ENCODE measurements at regions not wholly inside any gene's neighbourhood (a gene's known extent, or its start where the extent isn't known, plus 50 kb on each side); places are given as distances from the start of the nearest gene placed in this dataset.
A peak's percentile ranks its signal among the peaks of the same experiment; 100 is the strongest.

DNA sequence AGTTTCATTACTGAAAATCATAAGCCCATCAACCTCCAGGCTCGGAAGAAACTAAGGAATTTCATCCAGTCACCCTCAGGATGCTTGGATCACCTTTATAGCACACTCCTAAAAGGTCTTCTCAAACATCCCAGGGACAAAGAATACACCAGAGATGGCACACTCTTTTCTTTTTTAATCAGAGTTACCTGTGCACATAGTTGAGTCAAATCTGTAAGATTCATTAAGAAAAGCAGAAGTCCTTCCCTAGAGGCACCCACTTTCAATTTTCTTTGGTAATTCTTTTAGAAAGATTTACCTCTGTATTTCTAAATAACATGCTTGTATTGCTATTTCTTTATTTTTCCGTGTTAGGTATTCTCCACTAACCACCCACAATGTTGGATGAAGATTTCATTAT, 50.6 kb upstream of the IL6 start:
- ATAC-seq: peak in 1 of 2 donors; percentile 44

DNA sequence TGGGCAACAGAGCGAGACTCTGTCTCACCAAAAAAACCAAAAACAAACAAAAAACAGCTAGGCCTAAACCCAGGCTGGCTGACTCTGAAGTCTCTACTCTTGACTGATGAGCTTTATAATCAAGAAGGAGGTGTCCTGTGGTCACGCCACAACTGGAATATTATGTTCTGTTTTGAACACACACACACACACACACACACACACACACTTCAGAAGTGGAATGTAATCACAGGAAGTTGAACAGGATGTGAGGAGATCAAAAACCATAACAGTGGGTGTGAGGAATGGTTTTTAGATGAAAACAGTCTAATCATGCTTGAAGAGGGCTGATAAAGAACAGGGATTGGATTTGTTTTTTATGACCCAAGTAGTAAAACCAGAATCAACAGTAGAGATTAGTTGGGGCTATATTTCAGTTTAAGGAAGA, 51.1 kb upstream of the IL6 start:
- peak in 1 of 2 donors; percentile 29 for ATAC-seq

DNA sequence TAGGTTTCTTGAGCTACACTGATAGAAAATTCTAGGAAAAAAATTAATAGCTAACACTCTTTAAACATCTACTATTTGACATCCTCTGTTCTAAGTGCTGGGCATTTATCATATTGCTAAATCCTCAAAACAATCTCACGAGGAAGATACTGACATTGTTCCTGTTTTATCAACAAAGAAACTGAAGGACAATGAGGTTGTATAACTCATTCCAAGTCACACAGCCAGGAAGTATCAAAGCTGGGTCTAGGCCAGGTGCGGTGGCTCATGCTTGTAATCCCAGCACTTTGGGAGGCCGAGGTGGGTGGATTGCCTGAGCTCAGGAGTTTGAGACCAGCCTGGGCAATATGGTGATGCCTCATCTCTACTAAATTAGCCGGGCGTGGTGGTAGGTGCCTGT, 51.6 kb upstream of the IL6 start:
- no peak for ATAC-seq

DNA sequence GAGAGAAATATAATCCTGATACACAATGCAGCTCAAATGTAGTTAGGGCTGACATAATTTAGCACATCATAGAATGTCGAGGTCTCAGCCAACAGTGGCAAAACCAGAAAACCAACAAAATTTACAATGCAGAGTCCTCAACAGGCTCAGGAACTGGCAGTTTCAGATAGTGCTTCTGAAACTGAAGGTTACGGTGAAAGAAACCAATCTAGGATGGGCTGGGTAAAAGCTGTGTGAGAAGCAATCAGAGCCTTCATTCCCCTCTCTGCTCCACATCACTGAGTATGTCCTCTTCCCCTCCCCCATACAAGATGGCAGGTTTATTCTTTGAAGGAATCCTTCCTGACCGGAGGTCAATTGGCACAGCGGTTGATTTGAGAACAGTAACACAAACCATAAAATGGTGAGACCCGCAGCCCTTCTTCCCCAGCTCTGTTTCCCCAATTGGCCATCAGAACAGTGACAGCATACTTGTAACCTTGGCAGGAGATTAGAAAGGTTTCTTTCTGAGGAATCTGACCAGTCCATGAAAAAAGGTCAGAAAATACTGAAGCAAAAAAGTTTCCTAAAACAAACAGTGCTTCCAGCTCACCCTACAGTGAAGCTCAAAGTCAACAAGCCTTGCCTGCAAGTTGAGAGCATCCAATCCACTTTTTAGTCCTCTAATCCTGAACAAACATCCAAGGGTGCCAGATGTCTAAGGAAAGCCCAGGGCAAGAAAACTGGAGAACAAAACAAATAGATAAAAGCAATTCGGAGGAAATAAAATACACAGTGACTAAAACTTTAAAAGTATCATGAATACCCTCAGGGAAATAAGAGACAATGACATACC, 53.9 kb upstream of the IL6 start:
- ATAC-seq: no peak

DNA sequence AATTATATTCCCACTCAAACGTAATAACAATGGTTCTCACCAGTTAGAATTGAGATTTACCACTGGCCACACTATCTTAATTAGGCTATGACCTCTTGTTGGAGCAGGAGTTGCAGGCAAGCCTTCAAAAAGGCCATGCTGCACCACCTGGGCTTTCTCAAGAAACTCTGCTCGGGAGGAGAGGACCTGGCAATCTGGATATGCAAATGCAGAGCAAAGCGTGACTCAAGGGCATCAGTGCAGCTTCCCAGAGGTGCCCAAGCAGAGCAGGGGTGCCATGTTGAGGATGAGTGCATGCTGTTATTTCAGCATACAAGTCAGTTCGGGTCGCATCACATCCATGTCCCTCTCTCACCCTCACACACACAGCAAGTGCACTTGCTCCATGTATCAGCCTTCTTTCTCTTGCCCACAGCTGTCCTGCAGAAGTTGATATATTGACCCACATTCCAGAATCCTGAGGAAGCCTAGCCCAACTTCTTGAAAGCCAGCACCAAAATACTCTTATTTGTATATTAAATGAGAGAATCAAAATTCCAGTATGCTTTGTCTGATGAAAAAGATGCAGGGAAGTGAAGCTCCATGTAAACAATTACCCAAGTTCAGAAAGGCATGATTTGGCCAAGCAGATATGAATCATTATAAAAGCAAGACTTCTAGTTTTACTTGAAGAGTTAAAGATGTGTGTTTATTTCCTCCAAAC, 55.7 kb upstream of the IL6 start:
- no peak for ATAC-seq

DNA sequence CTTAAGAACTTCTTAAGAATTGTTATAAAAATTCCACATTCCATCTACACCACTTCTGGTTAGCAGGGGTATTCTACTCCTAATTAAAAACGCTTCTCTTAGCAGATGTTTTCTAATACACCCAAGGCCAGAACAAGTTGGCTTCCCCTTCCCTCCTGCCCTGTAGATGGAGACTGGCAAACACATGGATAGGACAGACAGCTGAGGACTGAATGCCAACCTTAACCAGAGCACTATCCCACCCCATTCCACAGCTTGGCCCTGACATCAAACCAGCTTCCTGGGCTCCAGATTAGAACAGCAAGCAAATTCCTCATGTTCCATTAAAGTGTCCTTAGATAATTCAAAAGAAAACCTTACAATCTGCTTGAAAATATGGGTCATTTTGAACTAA, 56.6 kb upstream of the IL6 start:
- no peak for ATAC-seq

DNA sequence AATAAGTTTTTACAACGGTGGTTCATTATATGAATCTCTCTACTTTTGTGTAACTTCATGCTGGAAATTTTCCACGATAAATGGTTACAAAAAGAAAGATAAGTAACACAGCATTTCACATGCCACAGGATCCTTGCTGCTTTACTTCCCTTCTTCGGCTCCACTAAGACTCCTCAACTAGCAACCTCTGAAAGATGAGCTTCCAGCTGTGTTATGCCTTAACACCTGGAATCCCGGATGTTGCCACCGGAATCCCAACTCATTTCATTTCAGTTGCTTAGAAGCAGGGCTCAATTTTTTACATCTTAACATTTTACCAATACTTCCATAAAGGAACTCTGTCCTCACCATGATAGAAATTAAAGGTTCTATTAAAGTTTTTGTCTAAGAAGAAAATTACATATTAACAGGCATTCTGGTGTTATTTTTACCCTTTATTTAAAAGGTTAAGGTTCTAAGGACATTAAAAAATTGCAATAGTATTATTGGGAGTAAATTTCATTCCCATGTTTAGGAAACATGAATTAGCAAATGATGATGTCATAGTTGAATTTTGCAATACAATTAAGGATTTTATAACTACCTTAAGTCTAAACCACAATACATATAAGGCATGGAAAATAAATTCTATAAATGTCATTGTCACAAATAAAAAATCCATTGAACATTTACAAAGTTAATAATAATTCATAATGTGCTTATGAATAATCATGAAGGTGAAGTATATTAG, 57.1 kb upstream of the IL6 start:
- no peak for ATAC-seq

DNA sequence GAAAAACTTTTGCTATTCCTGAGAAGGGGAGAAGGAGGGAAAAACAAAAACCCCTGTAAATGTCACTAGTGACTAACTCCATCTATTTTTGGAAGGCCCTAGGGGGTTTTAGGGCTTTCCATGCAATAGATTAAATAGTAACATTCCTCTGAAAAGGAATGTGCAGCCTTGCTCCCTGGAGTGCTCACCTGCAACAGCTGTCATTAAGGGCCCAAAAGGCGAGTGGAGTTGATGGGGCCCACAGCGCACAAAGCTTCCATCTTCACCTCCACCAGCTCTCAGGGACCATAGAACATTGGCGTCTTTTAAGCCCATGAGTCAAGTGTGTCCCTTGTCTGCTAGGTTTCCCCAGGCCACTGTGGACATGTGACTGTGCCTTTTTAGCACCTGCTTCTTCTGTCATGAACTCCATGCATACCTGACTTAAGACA, 58.0 kb upstream of the IL6 start:
- no peak for ATAC-seq

DNA sequence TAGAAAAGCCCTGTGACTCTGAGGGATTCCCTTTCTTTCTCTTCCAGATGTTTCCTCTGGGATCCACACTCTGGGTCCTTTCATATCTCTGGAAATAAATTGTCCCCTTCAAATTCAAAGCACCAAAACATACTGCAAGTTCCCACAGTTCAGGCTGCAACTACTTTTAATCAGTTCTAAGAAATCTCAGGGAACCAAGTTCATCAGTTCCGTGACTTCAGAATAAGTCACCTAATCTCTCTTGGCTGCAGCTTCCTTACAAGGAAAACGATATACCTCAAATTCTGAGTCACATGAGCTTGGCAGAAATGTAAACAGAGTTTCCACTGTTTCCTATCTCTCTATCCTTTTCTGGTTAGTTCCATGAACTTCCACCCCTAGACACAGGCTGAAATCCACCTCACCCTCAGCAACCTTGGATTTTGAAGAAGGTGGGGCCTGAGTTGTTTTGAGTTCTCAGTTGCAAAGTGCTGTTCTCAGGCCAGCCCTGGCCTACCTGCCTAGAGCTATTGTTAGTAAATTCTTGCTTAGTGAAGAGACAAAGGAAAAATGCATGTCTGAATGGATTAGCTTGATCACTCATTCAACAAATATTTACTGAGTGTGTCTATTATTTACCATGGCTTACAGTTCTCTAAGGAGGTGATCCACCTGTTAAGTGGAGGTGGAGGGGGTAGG, 59.3 kb upstream of the IL6 start:
- no peak for ATAC-seq

DNA sequence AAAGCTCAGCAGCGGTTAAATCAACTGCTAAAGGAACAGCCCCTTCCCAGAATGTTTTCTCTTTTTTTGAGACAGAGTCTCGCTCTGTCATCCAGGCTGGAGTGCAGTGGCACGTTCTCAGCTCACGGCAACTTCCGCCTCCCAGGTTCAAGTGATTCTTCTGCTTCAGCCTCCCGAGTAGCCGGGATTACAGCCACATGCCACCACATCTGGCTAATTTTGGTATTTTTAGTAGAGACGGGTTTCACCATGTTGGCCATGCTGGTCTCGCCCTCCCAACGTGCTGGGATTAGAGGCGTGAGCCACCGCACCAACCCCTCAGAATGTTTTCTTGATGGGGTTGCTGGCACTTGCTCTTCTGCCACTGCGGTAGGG, 59.8 kb upstream of the IL6 start:
- no peak for ATAC-seq

DNA sequence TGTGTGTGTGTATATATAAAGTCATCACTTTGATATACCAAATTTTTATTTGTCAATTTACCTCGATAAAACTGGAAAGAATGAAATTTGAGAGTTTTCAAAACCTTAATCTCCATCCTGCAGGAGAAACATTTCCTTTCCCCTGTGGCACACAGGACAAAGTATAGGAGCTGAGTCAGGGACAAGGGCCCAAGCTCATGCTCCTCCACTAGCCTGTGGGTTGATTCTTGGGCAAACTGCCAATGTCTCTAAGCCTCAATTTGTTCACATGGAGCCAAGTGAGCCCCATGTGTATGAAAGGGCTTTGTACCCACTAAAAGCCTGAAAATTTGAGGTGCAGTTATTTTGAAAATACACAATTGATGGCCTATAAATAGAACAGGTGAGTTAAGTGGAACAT, 60.3 kb upstream of the IL6 start:
- ATAC-seq: no peak

DNA sequence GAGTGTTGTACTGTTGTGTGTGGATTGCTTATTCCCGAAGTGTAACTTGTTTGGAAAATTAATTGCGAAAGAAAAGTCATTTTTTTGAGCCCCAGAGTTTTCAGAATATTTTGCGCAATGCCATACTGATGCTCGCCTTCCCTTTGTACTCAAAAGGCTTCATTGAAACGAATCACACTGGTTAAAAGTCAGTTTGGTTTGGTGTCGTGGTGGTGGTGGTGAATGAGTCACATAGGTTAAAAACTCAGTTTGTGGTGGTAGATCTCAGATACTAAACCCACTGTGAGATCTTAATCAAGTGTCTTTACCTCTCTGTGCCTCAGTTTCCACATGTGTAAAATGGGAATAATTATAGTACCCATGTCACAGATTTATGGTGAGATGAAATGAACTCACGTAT, 61.1 kb upstream of the IL6 start:
- ATAC-seq: no peak

DNA sequence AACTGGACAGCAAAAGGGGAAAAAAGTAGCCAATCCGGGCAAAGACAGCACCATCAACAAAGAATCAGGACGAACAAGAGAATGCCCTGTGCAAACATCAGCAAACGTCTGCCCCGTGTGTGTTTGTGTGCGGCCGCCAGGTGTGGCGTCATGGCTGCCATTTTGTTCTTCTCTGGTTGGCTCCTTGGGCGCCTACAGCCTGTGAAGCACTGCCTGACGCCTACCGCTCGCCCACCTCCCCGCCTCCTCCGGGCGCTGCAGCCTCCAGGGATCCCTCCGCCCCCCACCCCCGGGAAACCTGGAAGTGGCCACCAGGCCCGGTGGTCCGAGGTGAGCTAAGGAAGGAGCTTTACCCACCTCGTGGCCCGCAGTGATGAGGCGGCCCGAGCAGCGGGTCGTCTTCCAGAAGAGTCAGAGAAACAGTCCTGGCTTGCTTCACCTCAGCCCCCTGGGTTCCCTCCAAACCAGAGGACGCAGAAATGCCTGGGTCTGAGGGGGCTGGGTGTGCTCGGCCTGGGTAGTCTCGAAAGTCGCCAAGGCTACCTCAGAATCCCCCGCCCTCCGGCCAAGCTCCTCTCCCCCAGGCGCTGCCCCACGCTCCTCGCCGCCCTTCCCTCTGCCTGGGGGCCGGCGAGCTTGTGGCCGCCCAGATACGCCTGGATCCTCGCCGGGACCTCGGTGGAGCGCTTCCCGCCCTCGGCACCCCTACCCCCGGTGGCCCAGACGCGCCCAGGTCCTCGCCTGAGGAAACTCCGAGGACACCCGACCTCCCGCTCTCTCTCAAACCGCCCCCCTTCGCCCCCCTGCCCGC, 61.8 kb upstream of the IL6 start:
- no peak for ATAC-seq

DNA sequence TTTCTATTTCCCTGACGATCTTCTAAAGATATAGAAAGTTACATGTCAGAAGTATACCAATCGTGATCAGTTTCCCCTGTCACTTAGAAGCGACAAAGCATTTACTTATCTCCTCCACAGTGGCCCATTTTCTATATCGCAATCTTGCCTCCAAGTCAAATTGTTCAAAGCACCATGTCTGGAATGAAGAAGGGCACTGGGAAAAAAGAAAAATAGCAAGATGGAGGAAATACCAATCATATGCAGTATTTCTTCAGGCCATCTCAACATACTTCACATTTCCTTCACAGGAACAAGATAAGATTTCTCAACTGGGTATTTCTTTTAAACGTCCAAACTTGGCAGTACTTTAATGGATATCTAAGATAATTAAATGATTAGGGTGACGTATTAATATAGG, 63.3 kb upstream of the IL6 start:
- no peak for ATAC-seq

DNA sequence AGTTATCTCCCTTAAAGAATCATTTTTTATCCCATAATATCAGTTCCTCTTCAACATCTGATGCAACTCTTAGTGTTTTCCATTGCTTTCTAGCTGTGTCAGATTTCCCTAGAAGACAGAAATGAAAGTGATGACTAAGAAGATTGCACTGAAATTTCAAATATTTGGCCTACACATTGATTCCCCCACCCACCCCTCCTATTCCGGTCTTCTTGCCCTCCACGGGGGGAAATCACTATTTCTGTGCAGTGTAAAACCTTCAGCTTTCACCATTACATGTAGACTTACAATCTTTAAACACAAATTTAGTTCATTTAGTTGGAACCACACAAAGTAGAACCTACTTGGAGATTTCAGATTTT, 63.7 kb upstream of the IL6 start:
- no peak for ATAC-seq

DNA sequence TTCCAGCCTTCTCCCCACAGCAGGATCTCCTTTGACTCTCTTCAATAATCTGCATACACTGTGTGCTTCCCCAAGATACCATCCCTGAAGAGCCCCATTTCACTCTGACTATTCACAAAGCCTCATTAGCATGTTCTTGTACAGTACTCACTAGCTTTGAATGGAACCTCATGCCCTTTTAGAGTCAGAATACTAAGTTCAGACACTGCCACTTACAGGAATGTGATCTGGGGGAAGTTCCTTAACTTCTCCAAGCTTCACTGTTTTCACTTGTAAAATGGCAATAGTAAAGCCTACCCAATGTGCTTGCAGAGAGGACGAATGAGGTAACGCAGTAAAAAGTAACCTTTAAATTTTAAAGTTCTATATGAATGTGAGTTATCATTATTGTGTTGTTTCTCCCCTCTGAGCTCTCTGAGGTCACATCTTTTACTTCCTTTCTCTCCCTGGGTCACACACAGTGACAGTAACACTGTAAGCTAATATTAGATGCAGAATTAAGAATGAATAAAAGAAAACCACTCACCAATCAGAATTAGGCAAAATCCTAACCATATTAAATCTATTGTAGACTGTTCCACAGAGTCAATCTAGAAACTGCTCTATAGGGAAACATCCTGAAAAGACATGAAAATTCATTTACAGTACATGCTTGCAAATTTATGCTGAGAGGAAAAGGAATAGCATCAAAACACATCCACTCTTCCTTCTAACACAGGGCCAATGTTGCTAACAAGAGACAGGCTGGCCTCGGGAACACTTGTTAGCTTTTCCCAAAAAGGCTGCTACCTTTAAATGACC, 64.2 kb upstream of the IL6 start:
- peak in 1 of 2 donors; percentile 73 for ATAC-seq

DNA sequence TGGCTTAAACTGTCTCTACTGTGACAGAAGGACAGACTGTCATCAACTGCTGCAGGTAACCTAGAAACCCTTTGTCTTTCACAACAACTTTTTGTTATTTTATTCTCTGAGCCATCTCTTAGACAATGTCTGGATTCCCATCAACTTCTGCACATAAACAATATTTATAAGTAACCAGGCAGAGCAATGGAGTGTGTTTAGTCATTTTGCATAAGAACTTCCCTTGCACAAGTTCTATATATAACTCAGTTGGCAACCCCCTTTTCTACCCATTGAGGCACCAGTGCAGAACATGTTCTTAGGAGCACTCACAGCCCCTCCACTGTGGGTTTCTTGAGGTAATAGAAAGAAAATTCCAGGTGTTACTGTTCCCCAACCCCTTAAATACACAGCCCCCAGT, 65.0 kb upstream of the IL6 start:
- peak; percentile 33 to 58 for ATAC-seq

DNA sequence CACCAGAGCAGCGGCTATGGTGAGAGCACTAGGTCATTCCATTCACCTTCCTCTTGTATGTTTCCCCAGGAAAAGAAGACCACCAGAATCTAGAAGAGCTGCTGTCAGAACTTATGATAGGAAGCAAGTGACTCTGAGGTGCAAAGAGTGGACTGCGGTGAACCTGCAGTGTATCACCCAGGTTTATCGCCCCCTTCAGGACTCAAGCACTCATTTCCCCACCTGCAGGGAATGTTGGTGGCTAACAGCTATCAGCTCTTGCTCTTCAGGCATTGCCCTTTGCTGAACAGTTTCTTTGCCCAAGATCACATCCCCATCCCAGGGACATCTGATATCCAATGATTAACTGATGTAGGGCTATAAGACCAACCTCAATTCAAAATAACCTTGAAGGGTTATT, 66.3 kb upstream of the IL6 start:
- ATAC-seq: no peak

DNA sequence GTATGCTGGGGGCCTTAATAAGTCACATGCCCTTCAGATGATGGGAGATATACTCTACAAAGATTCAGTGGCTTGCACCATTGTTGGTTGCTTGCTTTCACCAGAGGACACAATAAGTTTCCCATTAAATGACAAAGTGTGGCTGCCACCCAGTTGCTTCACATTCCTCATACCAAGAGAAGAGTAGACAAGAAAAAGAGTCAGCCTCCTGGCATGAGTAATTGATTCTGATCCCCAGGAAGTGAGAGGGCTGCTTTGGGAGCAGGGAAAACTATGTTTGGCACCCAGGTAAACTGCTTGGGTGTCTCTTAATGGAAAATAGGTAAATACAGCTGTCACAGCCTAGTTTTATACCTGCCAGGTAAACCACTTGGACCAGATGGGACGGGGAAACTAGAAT, 66.7 kb upstream of the IL6 start:
- ATAC-seq: no peak

DNA sequence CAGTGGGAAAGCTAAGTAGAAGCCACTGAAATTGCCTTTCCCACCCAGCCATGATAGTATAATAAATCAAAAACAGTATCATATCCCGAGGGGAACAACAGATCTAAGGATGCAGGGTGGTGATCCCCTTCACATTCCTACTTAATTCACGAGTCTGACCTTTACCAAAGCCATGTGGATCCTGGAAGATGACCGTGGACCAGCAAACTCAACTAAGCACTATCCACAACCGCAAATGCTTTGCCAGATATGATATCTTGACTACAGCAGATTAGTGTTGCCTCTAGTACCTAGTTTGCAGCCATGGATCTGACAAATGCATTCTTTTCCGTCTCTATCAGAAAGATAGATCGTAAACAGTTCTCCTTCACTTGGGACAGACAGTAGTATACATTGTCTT, 67.3 kb upstream of the IL6 start:
- no peak for ATAC-seq

DNA sequence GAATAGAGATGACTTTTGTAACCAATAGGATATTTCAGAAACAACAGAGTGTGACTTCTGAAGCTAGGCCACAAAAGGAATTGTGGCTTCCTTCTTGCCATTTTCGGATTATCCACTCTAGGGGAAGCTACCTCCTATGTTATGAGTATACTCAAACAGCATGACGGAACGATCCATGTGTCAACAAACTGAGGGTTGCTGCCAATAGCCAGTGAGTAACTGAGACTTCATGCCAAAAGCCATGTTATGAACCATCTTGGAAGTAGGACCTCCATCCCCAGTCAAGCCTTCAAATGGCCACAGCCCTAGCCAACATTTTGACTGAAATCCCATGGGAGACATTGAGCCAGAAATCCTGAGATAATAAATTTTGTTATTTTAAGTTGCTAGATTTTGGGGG, 69.0 kb upstream of the IL6 start:
- no peak for ATAC-seq

DNA sequence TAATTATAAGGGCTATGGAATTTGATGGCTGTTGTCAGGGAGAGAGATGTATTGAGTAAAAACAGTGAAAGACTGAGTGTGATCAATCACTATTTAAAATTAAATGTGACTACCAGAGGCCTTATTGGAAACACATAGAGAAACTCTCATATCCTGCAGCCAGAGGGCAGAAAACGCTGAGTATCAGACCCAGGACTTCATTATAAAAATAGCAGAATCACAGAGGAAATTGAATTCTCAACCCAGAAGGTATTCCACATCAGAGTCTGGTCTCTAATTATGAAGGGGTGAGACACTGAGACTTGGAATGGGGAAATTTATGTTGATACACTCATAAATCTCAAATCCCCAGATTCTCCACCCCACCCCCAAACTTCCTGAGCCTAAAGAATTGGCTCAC, 69.5 kb upstream of the IL6 start:
- no peak for ATAC-seq

Data from activated CD4-positive, CD25-positive, alpha-beta regulatory T cell treated with anti-CD3 and anti-CD28 coated beads, Interleukin-2, amount 50 U/mL, for 24 hours (primary cell).